ENCODE measurements at regions not wholly inside any gene's neighbourhood (a gene's known extent, or its start where the extent isn't known, plus 50 kb on each side); places are given as distances from the start of the nearest gene placed in this dataset.

DNA sequence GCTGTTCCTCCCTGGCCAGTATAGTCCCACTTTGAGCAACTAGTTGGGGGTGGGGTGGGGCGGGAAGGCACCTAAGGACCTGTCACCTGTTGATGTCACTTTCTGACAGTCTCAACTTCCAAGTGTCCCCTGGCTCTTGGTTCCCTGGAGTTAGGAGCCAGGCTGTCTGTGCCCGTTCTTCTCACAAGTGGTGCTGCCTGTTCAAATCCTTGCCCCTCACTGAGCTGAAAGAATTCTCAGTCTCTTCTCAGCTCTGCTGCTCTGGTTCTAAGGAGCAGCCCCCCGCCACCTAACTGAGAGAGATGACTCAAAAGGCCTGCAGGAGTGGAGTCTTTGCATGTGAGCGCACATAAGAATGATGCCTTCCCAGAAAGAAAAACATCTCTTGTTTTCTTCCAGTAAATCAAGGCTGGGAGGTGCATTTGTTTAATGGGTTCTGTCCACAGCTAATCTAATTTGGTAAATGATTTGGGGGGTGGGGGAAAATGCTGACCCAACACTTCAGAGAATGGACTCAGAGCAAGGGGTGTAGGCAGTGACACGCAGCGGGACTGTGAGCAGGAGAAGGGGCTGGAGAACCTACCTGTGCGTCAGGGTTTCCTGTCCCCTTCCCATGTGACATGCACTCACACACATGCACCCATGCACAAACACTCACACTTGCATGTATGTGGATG lies 78.2 kb upstream of the NLRP1 start:
- WGBS, result 79% methylated on average over 7 of the region's 7 CpGs
- Histone ChIP-seq H3K4me1 (ENCODE audit: control insufficient read depth in 4 of 4, insufficient read depth in 4 of 4, low read length in 3 of 4) (no peaks in the 10 kb centered on the region), H3K36me3 (ENCODE audit: control insufficient read depth in 4 of 4, insufficient read depth in 3 of 4, low read depth in 1 of 4, low read length in 3 of 4) (no peaks in the 10 kb centered on the region), H3K9me3 (ENCODE audit: control insufficient read depth in 4 of 4, low read length in 3 of 4) (no peaks in the 10 kb centered on the region), H3K27ac (ENCODE audit: low read depth in 1 of 2, low read length in 2 of 2) (no peak overlapping the region), H3K4me3 (ENCODE audit: low read depth in 1 of 3, low read length in 3 of 3) (no peak overlapping the region), H3K27me3 (ENCODE audit: control insufficient read depth in 4 of 4, insufficient read depth in 4 of 4, low read length in 3 of 4) (peaks cover 0 to 3% (median 0%) of the 10 kb centered on the region in 4 donors), H3K9ac (ENCODE audit: low read depth in 1 of 2, low read length in 2 of 2) (no peak overlapping the region)
- DNase-seq (ENCODE audit: low spot score), result no peak
- TF ChIP-seq HNF4A (conservative IDR thresholded peaks at IDR 0.05), result no peak
- TF ChIP-seq, protein P1, sequence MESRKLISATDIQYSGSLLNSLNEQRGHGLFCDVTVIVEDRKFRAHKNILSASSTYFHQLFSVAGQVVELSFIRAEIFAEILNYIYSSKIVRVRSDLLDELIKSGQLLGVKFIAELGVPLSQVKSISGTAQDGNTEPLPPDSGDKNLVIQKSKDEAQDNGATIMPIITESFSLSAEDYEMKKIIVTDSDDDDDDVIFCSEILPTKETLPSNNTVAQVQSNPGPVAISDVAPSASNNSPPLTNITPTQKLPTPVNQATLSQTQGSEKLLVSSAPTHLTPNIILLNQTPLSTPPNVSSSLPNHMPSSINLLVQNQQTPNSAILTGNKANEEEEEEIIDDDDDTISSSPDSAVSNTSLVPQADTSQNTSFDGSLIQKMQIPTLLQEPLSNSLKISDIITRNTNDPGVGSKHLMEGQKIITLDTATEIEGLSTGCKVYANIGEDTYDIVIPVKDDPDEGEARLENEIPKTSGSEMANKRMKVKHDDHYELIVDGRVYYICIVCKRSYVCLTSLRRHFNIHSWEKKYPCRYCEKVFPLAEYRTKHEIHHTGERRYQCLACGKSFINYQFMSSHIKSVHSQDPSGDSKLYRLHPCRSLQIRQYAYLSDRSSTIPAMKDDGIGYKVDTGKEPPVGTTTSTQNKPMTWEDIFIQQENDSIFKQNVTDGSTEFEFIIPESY (IDR thresholded peaks at IDR 0.05), result no peak
- TF ChIP-seq, protein P2, sequence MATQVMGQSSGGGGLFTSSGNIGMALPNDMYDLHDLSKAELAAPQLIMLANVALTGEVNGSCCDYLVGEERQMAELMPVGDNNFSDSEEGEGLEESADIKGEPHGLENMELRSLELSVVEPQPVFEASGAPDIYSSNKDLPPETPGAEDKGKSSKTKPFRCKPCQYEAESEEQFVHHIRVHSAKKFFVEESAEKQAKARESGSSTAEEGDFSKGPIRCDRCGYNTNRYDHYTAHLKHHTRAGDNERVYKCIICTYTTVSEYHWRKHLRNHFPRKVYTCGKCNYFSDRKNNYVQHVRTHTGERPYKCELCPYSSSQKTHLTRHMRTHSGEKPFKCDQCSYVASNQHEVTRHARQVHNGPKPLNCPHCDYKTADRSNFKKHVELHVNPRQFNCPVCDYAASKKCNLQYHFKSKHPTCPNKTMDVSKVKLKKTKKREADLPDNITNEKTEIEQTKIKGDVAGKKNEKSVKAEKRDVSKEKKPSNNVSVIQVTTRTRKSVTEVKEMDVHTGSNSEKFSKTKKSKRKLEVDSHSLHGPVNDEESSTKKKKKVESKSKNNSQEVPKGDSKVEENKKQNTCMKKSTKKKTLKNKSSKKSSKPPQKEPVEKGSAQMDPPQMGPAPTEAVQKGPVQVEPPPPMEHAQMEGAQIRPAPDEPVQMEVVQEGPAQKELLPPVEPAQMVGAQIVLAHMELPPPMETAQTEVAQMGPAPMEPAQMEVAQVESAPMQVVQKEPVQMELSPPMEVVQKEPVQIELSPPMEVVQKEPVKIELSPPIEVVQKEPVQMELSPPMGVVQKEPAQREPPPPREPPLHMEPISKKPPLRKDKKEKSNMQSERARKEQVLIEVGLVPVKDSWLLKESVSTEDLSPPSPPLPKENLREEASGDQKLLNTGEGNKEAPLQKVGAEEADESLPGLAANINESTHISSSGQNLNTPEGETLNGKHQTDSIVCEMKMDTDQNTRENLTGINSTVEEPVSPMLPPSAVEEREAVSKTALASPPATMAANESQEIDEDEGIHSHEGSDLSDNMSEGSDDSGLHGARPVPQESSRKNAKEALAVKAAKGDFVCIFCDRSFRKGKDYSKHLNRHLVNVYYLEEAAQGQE (IDR thresholded peaks at IDR 0.05), result no peak

DNA sequence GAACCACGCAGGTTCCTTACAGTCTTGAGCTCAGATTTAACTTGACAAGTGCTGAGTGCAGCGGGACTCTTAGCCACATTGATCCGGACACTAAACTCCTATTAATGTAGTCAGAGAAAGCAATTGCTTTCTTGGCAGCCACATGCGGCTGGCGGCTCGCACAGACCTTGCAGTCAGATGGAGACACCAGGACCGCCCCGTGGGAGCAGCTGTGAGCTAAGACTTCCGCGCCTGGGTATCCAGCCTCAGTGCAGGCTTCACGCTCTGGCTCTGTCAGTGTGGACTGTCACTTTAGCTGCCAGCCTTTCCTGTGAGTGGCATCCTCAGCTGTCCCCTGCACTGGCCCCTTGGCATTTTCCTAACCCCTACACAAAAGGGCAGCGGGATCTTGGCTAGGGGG lies 80.9 kb upstream of the NLRP1 start:
- Histone ChIP-seq H3K36me3 (ENCODE audit: control insufficient read depth in 4 of 4, insufficient read depth in 3 of 4, low read depth in 1 of 4, low read length in 3 of 4) (no peaks in the 10 kb centered on the region), H3K27ac (ENCODE audit: low read depth in 1 of 2, low read length in 2 of 2) (no peak overlapping the region), H3K27me3 (ENCODE audit: control insufficient read depth in 4 of 4, insufficient read depth in 4 of 4, low read length in 3 of 4) (peaks cover 0 to 3% (median 1%) of the 10 kb centered on the region in 4 donors), H3K4me3 (ENCODE audit: low read depth in 1 of 3, low read length in 3 of 3) (no peak overlapping the region), H3K9ac (ENCODE audit: low read depth in 1 of 2, low read length in 2 of 2) (no peak overlapping the region), H3K4me1 (ENCODE audit: control insufficient read depth in 4 of 4, insufficient read depth in 4 of 4, low read length in 3 of 4) (no peaks in the 10 kb centered on the region), H3K9me3 (ENCODE audit: control insufficient read depth in 4 of 4, low read length in 3 of 4) (no peaks in the 10 kb centered on the region)
- 79% methylated on average over 12 of the region's 12 CpGs for WGBS
- TF ChIP-seq SP1 (IDR thresholded peaks at IDR 0.05), result no peak
- TF ChIP-seq, protein P3, sequence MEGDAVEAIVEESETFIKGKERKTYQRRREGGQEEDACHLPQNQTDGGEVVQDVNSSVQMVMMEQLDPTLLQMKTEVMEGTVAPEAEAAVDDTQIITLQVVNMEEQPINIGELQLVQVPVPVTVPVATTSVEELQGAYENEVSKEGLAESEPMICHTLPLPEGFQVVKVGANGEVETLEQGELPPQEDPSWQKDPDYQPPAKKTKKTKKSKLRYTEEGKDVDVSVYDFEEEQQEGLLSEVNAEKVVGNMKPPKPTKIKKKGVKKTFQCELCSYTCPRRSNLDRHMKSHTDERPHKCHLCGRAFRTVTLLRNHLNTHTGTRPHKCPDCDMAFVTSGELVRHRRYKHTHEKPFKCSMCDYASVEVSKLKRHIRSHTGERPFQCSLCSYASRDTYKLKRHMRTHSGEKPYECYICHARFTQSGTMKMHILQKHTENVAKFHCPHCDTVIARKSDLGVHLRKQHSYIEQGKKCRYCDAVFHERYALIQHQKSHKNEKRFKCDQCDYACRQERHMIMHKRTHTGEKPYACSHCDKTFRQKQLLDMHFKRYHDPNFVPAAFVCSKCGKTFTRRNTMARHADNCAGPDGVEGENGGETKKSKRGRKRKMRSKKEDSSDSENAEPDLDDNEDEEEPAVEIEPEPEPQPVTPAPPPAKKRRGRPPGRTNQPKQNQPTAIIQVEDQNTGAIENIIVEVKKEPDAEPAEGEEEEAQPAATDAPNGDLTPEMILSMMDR (IDR thresholded peaks at IDR 0.05; ENCODE audit: low read depth, low read length, missing input control), result no peak
- no peak for TF ChIP-seq GABPA (IDR thresholded peaks at IDR 0.05 in 1 of 2, conservative IDR thresholded peaks at IDR 0.05 in 1 of 2)
- no peak for TF ChIP-seq EGR1 (IDR thresholded peaks at IDR 0.05; ENCODE audit: low read depth in 2 of 2)
- TF ChIP-seq, protein P4, sequence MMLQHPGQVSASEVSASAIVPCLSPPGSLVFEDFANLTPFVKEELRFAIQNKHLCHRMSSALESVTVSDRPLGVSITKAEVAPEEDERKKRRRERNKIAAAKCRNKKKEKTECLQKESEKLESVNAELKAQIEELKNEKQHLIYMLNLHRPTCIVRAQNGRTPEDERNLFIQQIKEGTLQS (IDR thresholded peaks at IDR 0.05), result no peak
- TF ChIP-seq, protein P5, sequence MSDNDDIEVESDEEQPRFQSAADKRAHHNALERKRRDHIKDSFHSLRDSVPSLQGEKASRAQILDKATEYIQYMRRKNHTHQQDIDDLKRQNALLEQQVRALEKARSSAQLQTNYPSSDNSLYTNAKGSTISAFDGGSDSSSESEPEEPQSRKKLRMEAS (IDR thresholded peaks at IDR 0.05), result no peak
- TF ChIP-seq, protein P2 (IDR thresholded peaks at IDR 0.05), result no peak
- no peak for TF ChIP-seq YY1 (IDR thresholded peaks at IDR 0.05)
- no peak for TF ChIP-seq TAF1 (conservative IDR thresholded peaks at IDR 0.05)
- TF ChIP-seq RAD21 (IDR thresholded peaks at IDR 0.05), result no peak
- TF ChIP-seq RXRA (IDR thresholded peaks at IDR 0.05), result no peak
- no peak for TF ChIP-seq HNF4A (conservative IDR thresholded peaks at IDR 0.05)
- no peak for TF ChIP-seq FOXA1 (IDR thresholded peaks at IDR 0.05)
- no peak for TF ChIP-seq NR2F2 (IDR thresholded peaks at IDR 0.05)
- TF ChIP-seq, protein P1 (IDR thresholded peaks at IDR 0.05), result no peak
- no peak for TF ChIP-seq HNF4G (IDR thresholded peaks at IDR 0.05)
- TF ChIP-seq FOXA2 (IDR thresholded peaks at IDR 0.05), result no peak
- no peak for DNase-seq (ENCODE audit: low spot score)
